CD4-positive, alpha-beta T cell treated with Interleukin-17A for 1 hour (primary cell): ENCODE measurements at regions not wholly inside any gene's neighbourhood (a gene's known extent, or its start where the extent isn't known, plus 50 kb on each side); places are given as distances from the start of the nearest gene placed in this dataset.
"Not testable (repeated sequence)": the region's sequence is repeated elsewhere in the genome, so short reads cannot be mapped to it uniquely, and the experiment has no call there.

Experiments
- DNase-seq: peaks from one replicate; pipeline ENCODE4 v3.0.0-alpha.2; 2020

- no peak for DNase-seq
Observed at GRCh38 chr5:100641833-100642232, 106.7 kb downstream of the FAM174A start.

GRCh38 chr5:100643473-100643872 lies 108.3 kb downstream of the FAM174A start:
- no peak for DNase-seq

- DNase-seq, result no peak
Observed at GRCh38 chr5:100644185-100644584, 109.0 kb downstream of the FAM174A start.

- DNase-seq, result no peak
Observed at GRCh38 chr5:100644776-100645175, 109.6 kb downstream of the FAM174A start.

GRCh38 chr5:100646011-100646410 lies 110.8 kb downstream of the FAM174A start:
- no peak for DNase-seq

GRCh38 chr5:100646691-100647090 lies 111.5 kb downstream of the FAM174A start:
- DNase-seq, result no peak

GRCh38 chr5:100647461-100648230 lies 112.5 kb downstream of the FAM174A start:
- peak; percentile 19 for DNase-seq

- DNase-seq, result no peak
Observed at GRCh38 chr5:100654895-100655294, 119.7 kb downstream of the FAM174A start.

- DNase-seq, result not testable (repeated sequence)
Observed at GRCh38 chr5:100656771-100657170, 121.6 kb downstream of the FAM174A start.

- no peak for DNase-seq
Observed at GRCh38 chr5:100659080-100659795, 124.1 kb downstream of the FAM174A start.

- DNase-seq, result no peak
Observed at GRCh38 chr5:100664140-100664539, 129.0 kb downstream of the FAM174A start.

GRCh38 chr5:100667161-100667630 lies 132.0 kb downstream of the FAM174A start:
- DNase-seq, result peak; percentile 58

GRCh38 chr5:100668511-100668910 lies 133.3 kb downstream of the FAM174A start:
- no peak for DNase-seq

GRCh38 chr5:100676817-100677631 lies 141.8 kb downstream of the FAM174A start:
- DNase-seq, result no peak

- no peak for DNase-seq
Observed at GRCh38 chr5:100682625-100683024, 147.5 kb downstream of the FAM174A start.

- DNase-seq, result no peak
Observed at GRCh38 chr5:100683881-100684280, 148.7 kb downstream of the FAM174A start.

- not testable (repeated sequence) for DNase-seq
Observed at GRCh38 chr5:100685122-100685521, 149.9 kb downstream of the FAM174A start.

GRCh38 chr5:100688834-100689233 lies 153.7 kb downstream of the FAM174A start:
- not testable (repeated sequence) for DNase-seq

- no peak for DNase-seq
Observed at GRCh38 chr5:100690036-100690560, 154.9 kb downstream of the FAM174A start.

GRCh38 chr5:100691085-100691484 lies 155.9 kb downstream of the FAM174A start:
- DNase-seq, result no peak

GRCh38 chr5:100691548-100691947 lies 156.4 kb downstream of the FAM174A start:
- no peak for DNase-seq

- no peak for DNase-seq
Observed at GRCh38 chr5:100693481-100693880, 158.3 kb downstream of the FAM174A start.

- no peak for DNase-seq
Observed at GRCh38 chr5:100694100-100694499, 158.9 kb downstream of the FAM174A start.
